Activated CD4-positive, alpha-beta T cell treated with anti-CD3 and anti-CD28 coated beads for 4 hours (primary cell): ENCODE measurements at regions not wholly inside any gene's neighbourhood (a gene's known extent, or its start where the extent isn't known, plus 50 kb on each side); places are given as distances from the start of the nearest gene placed in this dataset.
"Not testable (repeated sequence)": the region's sequence is repeated elsewhere in the genome, so short reads cannot be mapped to it uniquely, and the experiment has no call there.

Experiments used
- DNase-seq, 2 donors: peaks; one replicate each; pipeline ENCODE4 v3.0.0-alpha.2; 2020

GRCh38 chr9:31700252-31701045 lies 684.0 kb upstream of the ACO1 start:
- DNase-seq, result no peak

- no peak for DNase-seq
These were observed 681.5 kb upstream of the ACO1 start for GRCh38 chr9:31702957-31703356.

- DNase-seq, result no peak
These were observed 669.2 kb upstream of the ACO1 start for GRCh38 chr9:31715250-31715649.

GRCh38 chr9:31719262-31719661 lies 665.2 kb upstream of the ACO1 start:
- DNase-seq, result no peak

GRCh38 chr9:31730398-31730797 lies 654.0 kb upstream of the ACO1 start:
- no peak for DNase-seq

GRCh38 chr9:31733166-31733565 lies 651.3 kb upstream of the ACO1 start:
- no peak for DNase-seq

GRCh38 chr9:31736581-31737179 lies 647.8 kb upstream of the ACO1 start:
- no peak for DNase-seq

GRCh38 chr9:31740705-31741104 lies 643.7 kb upstream of the ACO1 start:
- DNase-seq, result no peak

- DNase-seq, result no peak
These were observed 639.9 kb upstream of the ACO1 start for GRCh38 chr9:31744589-31744988.

GRCh38 chr9:31745468-31745867 lies 639.0 kb upstream of the ACO1 start:
- no peak for DNase-seq

- DNase-seq, result no peak
These were observed 638.6 kb upstream of the ACO1 start for GRCh38 chr9:31745886-31746285.

- no peak for DNase-seq
These were observed 630.7 kb upstream of the ACO1 start for GRCh38 chr9:31753756-31754155.

- DNase-seq, result no peak
These were observed 624.7 kb upstream of the ACO1 start for GRCh38 chr9:31759703-31760102.

- DNase-seq, result not testable (repeated sequence)
These were observed 610.4 kb upstream of the ACO1 start for GRCh38 chr9:31774021-31774420.

- no peak for DNase-seq
These were observed 609.9 kb upstream of the ACO1 start for GRCh38 chr9:31774571-31774970.

- no peak for DNase-seq
These were observed 608.0 kb upstream of the ACO1 start for GRCh38 chr9:31776471-31776870.

GRCh38 chr9:31783491-31783890 lies 601.0 kb upstream of the ACO1 start:
- no peak for DNase-seq

GRCh38 chr9:31790720-31791119 lies 593.7 kb upstream of the ACO1 start:
- no peak for DNase-seq

GRCh38 chr9:31799953-31800609 lies 584.4 kb upstream of the ACO1 start:
- DNase-seq, result no peak

- no peak for DNase-seq
These were observed 576.7 kb upstream of the ACO1 start for GRCh38 chr9:31807574-31808256.

GRCh38 chr9:31808766-31809165 lies 575.7 kb upstream of the ACO1 start:
- no peak for DNase-seq

- no peak for DNase-seq
These were observed 564.0 kb upstream of the ACO1 start for GRCh38 chr9:31820426-31820825.

GRCh38 chr9:31821583-31821982 lies 562.9 kb upstream of the ACO1 start:
- no peak for DNase-seq

- DNase-seq, result no peak
These were observed 561.1 kb upstream of the ACO1 start for GRCh38 chr9:31823365-31823764.
